DMS153 (cell line): ENCODE measurements at regions not wholly inside any gene's neighbourhood (a gene's known extent, or its start where the extent isn't known, plus 50 kb on each side); places are given as distances from the start of the nearest gene placed in this dataset.
A peak's percentile ranks its signal among the peaks of the same experiment; 100 is the strongest.

Experiments
- DNase-seq: peaks from one replicate; lab custom pipeline; 2025; lab: John Stamatoyannopoulos, UW

DNA sequence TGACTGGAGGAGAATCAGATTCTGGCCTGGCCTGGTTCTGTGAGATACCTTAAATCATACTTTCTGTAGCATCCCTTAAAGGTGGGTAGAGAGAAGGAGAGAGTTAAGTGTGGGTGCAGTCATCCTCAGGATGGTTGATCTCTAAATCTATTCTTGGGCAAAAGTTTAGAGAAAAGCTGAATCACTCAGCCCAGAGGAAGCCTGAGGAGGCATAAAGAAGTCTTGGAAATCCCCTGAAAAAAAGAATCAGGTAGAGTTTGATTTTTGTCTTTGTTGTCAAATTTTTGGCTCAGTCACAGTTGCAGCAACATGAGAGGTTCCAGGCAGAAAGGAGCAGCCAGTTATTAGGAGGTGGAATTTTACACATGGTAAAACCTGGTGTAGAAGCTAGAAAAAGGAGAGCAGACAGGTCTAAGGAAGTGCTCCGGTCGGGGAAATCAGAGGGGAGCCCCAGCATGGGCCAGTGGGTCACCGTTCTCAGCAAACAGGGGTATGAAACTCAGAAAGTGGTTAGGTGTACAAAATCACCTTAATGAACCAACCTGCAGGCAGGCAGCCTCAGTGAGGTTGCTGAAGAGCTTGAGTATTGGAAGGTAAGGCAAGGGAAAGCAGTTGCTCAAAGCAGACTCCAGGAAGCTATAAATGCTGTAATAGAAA is 116.2 kb upstream of the CNTLN start:
- no peak for DNase-seq

DNA sequence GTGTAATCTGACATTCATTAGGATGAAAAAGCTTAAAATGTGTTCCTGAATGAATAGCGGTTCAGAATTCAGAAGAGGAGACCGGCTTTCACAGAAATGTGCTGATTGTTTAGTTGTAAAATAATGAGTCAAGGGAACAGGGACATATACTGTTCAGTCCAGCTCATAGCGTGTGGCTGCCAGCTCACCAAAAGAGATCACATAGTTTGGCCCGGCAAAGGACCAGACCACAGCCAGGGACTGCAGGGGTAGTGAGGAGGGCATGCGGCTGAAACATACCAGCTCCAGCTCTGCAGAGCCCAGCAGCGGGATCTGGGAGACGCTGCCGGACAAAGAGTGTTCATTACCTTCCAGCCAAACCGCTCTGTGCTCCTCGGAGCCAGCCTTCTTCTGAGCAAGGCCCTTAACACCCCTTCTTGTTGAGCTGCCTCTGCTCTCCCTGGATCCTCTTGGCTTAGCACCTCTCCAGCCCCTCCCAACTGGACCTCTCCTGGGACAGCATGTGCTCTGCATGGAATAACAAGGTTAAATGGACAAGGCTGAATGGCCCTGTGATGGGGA is 116.8 kb upstream of the CNTLN start:
- no peak for DNase-seq

DNA sequence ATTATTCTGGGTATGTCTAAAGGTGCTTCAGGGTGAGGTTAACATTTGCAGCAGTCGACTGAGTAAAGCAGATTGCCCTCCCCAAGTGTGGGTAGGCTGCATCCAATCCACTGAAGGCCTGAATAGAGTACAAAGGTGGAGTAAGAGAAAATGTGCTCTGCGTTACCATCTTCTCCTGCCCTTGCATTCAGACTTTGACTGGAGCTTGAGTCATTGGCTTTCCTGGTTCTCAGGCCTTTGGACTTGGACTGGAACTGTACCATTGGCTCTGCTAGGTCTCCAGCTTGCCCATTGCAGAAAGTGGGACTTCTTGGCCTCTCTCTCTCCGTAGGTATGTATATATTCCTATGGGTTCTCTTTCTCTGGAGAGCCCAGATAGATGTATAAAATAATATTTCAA is 120.9 kb upstream of the CNTLN start:
- DNase-seq: no peak

DNA sequence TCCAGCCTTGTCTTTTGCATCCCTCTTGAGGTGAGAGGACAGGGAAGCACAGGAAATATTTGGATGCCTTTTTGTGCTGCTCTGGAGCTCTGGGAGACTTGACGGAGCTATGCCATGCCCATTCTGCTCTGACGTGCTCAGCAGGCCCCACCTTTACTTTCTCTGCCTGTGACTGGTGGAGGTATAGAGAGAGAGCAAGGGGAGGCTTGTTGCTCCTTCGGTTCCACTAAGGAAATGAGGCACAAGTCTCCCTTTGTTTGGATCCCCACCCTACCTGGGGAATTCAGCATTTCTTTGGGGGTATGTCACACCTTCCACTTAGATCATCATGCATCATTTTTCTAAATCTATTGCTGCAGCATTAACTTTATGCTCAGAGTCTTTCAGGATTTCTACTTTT is 121.8 kb upstream of the CNTLN start:
- DNase-seq: no peak

DNA sequence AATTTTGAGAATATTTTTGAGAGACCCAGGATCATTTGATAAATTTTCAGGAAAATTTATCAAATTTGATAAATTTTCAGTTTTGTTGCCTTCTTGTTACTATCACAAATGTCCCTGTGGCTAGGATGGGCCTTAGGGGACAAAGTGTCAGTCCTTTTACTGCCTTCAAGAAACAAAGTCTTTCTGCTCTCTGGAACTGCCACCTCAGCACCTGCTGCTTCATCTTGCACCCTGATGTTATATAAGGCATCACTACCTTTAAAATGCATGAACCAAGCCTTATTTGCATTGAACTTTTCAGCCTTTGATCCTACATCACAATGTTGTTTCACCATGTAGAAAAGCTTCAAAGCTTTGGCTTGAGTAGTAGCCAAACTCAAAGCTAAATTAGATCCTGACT is 123.0 kb upstream of the CNTLN start:
- DNase-seq: no peak

DNA sequence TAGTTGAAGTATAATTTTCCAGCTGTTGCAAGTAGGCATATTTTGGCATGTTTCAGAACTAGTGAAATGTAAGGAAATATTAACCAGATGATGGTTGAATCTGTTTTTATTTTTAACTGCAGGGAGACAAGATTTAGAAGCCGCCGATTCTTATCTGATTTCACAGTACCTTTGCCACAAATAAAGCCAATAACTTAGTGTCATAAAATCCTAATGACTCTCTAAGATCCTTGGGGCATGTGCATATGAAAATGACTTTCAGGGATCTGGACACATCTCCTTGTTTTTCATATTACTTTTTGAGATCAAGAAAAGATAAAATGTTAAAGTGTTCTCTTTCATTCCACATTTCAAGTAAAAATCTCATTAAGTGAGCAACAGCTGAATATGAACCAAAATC is 125.8 kb upstream of the CNTLN start:
- DNase-seq: no peak

DNA sequence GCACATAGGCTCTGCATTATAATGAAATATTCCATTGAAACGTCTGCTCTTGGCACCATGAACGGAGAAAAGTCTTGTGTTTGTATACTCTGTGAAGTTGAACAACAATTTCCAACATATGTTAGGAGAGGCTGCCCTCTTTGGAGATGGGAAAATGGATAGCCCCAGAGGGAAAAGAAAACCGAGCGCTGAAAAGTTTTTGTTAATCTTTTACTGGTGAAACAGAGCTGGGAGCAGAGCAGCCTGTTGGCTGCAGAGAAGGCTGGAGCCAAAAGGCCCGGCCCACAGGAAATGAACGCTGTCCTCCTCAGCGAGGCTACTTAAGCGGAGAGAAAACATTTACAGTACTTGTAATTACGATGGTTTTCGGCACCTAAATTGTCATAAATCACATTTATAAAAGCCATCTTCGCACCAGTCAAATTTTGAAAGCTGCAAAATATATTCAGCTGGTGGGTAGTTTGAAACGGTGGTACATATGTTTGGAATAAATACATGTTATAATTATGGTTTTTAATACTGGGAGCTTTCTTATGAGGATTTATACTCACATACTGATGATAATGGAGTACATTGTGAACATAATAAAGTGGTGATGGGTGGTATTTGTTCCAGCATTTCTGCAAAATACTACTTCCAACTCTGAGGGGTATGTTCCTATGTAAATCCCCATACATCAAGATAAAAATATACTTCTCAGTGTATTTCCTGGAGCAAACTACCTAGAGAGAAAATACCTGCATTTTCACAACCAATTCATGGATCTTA is 129.6 kb upstream of the CNTLN start:
- DNase-seq: peak; percentile 44

DNA sequence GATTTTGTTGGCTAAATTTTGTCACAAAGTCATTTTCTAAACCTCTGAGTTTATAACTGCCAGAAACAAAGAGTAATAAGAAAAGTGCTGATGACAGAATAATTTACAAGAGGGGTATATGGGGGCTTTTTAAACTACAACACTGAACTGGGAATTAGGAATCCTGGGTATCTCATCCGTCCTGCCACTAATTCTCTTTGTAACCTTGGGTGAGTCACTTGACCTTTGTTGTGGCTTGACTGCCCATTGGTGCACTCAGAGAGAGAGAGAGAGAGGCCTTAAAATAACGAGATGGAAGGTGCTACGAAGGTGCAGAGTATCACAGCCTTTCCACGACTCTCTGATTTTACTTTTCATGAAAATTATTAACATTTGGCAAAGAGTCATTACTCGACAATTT is 130.3 kb upstream of the CNTLN start:
- DNase-seq: no peak

DNA sequence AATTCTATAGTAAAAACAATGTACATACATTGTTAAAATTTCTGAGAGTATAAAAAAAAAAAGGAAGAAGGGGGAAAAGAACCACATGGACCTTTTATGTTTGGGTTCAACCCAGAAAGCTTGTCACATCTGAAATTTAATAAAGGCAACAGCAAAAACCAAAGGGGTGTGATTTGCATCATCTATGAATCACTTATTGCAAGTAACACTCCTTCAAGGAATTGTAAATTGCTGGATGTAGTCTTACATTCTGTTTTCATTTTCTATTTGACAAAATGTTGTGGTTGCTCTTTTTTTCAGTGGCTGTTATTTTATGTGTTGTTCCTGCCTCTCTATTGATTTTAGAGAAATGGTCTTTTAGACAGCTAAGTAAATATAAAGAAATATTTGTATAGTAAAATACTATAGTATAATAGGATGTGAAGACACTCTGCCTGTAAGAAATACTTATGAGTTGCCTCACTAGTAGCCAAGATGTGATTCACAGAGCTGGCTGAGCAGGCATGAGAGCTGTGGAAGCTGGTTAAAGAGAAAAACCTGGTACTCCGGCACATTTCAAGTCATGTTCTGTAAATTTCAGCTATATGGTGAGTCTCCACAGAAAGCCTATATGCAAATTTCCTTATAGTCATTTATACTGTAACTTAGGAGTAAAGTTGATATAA is 131.1 kb upstream of the CNTLN start:
- no peak for DNase-seq

DNA sequence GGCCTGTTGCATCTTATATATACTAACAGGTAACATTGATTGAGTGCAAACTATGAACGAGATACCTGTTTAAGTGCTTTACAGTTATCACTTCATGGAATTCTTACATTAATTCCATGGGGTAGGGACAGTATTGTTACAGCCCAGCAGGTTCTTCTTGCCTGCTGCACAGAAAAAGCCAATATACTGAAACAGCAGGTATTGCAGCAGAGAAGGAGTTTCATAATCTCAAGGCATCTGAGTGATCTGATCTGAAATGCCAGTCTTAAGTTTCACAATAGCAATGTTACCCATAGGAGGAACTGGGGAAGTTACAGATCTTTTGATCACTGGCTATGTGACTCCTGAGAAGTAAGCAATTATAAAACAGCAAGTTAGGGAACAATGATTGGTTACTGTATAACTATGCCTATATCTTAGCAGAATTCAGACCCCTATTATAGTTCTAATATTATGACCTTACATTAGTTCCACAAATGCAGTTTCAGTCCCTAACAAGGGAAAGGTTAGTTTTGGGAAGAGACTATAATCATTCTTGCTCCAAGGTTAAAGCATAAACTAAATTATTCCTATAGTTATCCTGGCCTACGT is 126.5 kb upstream of the BNC2 start:
- no peak for DNase-seq

DNA sequence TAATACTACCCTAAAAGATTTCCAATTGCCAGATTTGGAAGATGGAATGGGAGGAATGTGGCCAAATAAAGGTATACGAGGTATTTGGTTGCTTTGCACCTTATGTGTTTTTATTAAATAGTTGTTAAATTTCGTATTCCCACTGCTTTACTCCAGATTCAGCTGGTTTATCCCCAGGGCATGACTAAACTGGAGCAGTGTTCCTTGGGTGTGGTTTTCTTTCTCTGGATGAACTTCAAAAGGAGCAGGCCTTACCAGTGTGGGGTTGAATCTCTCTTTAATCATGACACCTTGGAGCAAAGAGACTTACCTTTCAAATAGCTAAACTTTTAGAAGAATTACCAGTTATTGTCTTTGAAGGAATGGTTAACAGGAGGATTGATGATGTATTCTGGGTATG is 121.7 kb upstream of the BNC2 start:
- DNase-seq: no peak

DNA sequence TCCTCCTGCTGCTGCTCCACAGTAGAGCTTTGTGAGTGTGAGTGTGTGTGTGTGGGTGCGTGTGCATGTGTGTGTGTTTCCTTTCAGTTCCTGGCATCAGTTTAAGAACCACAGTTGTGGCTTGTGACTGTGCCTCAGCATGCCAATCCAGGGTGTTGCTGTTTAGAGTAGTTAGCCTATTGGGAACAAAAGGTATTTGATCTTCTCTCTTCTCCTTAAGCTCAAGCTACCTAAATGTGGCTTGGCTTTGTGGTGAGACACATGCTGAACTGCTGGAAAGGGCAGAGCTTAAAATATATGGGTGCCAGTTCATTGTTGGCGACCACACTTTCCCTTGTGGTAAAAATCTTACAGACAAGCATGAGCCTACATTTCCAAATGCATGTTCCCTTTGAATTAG is 116.6 kb upstream of the BNC2 start:
- no peak for DNase-seq

DNA sequence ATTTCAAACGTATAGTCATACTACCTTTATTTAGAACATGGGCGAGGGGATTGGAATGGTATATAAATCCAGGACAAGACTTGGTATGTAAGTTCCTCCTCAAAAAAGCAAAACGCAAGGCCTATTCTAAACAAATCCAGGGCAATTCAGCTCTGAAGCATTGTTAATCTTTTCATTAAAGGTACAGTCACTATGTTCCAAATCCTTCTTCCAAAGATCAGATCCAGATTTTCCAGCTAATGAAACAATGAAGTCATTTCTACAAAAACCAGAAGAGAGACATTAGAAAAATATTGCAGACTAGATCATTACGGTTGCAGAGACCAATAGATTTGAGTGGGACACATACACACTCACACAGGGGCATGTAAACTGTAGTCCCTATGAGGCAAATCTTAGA is 116.1 kb upstream of the BNC2 start:
- no peak for DNase-seq

DNA sequence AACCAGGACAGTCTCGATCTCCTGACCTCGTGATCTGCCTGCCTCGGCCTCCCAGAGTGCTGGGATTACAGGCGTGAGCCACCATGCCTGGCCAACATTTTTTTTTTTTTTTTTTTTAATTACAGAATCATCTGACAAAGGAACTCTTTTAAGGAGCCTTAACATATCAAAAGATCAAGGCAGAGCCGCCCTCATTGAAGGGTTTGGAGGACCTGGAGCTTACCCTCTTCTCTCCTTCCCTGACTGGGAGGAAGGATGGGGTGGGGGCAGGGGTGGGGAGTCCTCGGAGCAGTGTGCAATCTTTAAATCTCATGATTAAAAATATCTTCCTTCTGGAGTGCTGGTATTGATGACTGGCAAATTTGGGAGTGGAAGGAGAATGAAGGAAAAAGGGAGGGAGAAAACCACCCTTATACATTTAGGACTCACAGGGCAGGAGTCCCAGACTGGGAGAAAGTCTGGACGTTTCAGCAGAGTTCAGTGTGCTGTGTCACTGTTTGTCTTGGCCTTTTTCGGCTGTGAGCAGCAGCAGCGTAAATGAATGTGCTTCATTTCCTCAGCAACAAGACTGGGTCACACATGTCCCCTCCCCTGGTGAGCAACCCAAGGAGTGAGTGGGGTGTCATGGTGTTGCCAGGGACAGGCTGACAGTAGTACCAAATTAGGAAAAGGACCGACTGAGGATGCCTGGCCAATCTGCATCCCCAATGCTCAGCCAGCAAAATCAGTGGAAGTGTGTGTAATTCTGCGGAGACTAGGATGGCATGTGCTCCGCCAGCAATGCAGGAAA is 115.3 kb upstream of the BNC2 start:
- no peak for DNase-seq

DNA sequence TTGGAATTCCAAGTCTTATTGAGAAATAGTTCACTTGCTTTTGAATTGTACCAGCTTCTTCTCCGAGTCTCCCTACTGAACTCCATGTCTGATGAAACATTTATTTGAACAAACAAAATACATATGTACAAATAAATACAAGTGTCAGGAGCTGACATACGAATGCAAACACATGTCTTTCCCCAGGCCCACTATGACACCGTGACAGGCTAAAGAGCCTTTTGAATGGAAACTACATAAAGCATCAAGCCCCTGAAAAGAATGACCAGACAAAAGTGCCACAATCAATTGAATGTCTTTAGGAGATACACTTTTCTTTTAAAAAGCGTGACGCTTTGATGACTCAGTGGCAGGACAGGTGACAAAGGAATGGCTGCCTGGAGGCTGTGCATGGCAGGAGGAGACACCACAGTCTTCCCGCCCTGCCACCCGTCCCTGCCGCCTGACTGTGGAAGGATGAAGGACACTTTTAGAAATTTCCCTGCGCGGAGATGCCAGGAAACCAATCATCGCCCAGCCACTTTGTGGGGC is 112.4 kb upstream of the BNC2 start:
- no peak for DNase-seq

DNA sequence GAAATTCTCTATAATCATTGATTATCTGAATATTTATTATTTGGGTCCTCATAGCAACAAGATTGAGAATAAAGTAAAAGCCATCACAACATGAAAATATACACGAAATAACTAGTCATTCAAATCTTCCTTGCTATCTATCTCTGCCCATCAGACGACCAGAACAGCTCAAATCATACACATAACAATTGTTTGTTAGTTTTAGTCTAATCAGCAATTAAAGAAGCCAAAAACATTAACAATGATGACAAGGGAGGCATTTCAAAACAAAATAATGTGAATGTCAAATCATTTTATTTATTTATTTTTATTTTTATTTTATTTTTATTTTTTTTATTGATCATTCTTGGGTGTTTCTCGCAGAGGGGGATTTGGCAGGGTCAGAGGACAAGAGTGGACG is 106.0 kb upstream of the BNC2 start:
- no peak for DNase-seq

DNA sequence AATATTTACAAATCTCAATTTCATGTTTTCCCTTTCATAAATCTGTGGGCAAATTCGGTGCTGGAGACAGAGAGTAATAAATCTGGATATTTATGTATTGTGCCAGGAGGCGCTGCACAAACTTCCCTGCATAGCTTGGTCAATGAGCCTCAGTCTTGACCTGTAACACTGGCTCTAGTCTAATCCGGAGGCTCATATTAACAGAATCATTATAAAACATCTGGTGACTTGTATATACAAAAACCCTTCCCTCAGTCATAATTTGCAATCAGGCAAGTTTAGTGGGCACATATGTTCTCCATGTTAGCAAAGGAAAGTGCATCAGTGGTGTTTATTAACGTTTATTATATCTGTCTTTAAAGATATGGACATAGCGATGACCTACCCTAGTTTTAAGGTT is 104.0 kb upstream of the BNC2 start:
- no peak for DNase-seq

DNA sequence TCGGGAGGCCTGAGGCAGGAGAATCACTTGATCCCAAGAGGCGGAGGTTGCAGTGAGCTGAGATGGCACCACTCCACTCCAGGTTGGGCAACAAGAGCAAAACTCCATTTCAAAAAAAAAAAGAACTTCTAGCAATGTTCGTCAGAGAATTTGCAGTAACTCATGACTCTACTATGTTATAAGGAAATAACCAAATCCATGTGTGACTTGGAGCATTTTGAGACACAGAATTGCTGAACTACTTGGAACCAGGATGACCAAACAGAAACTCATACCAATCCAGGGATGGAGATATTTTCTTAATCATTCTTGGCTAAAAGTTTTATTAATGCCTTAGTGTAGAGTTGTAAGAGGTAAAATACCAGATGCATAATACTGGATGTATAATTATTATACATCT is 99.9 kb upstream of the BNC2 start:
- DNase-seq: no peak

DNA sequence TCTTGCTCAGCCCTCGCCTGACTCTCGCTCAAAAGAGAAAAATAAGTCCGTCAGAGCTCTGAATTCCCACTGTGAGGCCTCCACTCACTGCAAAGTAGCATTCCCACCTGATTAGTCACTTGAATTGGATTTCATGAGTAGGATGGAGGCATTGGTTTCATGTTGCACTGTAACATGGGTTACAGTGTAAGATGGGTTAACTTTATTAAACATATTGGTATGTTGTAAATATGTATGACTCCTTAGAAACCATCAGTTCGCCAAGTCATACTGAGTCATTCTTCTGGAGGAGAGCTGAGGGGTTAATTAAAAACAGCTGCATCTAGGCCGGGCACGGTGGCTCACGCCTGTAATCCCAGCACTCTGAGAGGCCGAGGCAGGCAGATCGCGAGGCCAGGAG is 93.8 kb upstream of the BNC2 start:
- no peak for DNase-seq

DNA sequence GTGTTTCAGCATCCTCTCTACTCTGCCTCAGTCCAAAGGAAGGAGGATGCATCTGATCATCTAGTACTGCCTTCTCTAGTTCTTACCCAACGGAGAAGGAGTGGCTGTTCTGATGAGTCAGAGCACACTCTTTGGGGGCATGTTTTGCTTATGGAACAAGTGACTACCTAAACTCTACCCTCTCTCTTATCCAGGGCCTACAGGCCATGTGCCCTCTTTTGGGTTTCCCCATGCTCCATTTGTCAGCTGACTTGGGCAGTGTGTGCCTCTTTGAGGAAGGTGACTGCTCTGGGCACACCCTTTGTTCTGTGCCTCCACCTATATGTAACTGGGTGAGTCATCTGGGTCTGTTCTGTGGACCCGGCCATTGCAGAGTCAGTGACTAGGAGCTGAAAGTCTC is 89.6 kb upstream of the BNC2 start:
- DNase-seq: no peak

DNA sequence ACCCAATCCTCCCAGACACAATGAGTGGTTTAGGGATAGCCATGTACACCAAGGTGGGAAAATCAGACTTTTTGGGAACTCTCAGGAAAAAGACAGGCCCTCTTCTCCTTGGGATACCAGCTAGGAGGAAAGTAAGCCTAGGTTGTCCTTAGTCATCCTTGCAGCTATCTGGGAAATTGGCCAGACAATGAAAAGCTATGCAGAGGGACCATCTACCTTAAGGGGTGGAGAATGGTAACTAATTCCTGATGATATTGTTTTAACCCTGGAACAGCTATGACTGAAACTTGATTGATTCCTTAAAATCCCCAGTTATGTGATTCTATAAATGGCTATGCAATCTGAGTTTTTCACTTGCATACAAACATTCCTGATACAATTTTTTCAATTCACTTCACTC is 88.9 kb upstream of the BNC2 start:
- no peak for DNase-seq

DNA sequence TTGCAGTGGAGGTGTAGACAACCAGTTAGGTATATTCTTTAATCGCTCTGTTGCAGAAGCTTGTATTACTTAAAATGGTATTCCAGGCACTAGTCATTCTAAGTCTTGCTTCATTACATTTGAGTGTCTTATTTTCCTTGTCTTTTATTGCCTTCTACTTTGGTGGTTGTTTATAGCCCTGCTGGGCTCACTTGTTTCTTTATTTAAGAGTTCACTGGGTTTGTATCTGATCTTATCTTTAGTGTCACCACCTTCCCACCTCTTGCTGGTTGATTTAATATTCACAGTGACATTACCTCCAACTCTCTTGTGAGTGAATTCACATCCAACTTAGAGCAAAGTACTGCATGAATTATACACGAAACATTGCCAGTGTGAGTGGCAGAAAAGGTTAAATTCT is 83.6 kb upstream of the BNC2 start:
- DNase-seq: no peak
